Fibroblast of peridontal ligament (primary cell): ENCODE measurements at regions not wholly inside any gene's neighbourhood (a gene's known extent, or its start where the extent isn't known, plus 50 kb on each side); places are given as distances from the start of the nearest gene placed in this dataset.

ENCODE experiments used
- DNase-seq: peaks from one replicate; pipeline ENCODE4 v3.0.0-alpha.2; 2010; ENCODE audit errors: extremely low read depth

DNA sequence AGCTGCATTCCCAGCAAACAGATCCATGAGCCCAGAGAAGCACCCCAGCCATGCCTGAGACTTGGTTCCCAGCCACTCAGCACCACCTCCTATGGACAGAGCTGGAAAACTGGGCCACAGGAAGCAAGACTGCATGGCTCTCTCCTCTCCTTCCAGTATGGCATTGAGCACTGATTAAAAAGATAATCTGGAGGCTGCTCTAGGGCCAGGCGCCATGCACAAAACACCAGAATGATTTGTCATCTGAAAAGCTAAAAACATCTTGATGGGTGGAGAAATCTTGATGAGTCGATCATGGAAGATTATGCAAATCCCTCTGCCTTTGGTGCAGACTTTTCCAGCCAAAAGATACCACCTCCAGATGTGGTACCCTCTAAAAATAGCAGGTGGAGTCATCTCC lies 62.7 kb upstream of the MRPS22 start:
- DNase-seq = peak; percentile 71

DNA sequence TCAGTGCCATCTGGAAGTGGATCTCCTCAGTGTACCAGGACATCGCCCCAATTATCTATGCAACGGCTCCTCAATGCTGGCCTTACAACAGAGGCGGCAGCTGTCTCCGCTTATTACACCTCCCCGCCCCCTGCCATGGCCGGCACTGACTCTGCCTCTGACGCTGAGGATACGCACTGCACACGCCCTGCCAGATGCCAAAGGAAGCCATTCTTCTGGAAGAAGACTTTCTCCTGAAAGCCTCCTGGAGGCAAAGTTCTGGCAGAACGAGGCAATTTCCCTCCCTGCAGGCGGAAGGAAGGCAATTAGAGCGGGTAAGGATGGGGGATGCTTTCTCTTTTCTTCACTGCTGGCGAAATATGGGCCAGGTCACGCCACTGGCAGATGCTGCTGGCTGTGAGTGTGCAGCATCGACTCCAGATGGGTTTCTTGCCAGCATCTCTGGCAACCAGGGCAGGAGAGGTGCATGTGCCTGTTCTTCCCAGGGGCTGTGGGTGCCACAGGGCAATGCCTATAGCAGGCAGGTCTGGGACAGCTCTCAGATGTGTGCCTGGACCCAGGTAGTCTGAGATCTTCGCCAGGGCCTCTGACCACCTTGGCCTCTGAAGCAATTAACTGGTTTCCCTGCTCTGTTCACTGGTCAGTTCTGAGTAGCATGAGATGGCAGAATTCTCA lies 62.2 kb upstream of the MRPS22 start:
- DNase-seq = peak; percentile 23

DNA sequence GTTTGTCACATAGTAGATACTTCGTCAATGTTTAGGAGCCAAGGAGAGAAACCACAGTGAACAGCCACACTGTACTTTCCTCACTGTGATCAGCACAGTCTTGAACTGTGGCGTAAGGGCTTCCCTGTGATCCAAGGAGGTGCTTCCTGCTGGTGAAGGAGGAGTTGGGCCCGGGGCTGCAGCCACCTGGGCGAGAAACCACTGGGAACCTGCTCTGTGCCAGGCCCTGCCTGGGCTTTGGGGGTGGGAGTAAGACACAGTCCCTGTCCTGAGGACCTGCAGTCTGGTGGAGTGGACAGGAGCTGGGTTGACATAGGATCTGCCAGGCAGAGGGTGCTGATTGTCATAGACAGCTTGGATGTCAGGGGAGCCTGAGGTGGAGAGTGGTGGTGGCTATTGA lies 60.5 kb upstream of the MRPS22 start:
- no peak for DNase-seq

DNA sequence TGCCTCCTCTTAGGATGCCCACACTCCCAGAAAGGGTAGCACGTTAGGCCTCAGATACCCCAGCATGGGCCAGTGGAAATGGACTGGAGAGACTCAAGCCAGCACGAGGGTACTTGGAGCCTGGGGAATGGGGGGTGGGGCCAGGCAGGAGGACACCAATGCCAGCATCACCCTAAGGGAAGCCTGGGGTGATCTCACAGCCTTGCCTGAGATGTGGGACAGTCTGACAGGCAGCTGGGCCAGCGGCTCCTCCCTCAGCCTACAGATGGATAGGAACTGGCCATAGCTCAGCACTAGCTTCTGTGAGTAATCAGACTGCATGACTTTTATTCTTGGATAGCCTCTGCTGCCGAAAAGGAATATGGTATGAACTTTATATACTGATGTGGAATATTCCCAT lies 59.6 kb upstream of the MRPS22 start:
- peak; percentile 31 for DNase-seq

DNA sequence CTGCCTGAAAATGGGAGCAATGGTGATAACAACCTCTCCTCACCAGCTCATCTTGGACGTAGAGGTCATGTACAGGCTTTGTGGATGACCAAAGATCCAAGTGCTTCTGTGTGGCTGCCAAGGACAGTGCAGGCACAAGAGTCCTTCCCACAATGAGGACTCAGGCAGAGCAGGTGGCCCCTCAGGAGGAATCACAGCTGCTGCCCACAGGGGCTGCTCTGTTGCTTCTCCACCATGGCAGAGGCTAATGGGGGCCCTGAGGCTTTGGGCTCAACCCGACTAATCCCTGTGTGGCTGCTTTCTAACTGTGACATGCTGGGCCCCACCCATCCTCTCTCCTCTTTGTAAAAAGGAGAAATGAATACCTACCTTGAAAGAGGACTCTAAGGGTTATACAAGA lies 58.1 kb upstream of the MRPS22 start:
- DNase-seq = no peak

DNA sequence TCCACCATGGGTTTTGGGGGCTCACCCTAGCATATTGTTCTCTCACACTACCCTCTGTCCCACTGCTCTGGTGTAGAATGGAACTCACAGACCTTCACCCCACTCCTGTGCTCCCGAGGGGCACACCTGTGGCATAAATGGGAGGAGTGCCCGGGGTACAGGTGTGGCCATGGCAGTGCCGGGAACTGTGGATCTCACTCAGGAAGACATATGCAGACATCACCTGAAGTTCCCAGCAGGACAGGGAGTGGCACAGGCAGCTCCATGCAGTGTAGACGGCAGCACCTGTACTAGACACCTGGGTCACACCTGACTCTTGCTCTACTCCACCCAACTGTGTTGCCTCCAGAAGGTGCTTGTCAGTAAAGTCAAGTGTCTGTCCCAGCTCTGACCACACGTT lies 57.6 kb upstream of the MRPS22 start:
- no peak for DNase-seq

DNA sequence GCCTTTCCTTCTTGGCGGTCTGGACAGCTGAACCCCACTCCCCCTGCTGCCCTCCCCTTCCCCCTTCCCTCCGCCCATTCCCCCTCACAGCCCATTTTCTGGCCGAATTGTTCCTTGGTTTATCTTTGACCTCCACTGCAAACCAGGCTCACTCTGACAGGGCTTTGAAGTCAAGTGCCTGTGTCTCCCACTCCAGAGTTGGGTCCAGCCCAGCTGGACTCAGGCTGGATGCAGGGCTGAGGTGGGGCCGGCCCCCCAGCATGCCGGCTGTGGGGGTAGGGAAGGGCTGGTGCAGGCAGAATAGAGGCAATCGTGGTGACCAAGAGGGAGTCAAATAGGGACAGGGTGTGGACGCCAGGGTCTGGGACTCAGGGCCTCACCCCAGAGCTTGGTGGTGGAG lies 57.0 kb upstream of the MRPS22 start:
- DNase-seq = no peak

DNA sequence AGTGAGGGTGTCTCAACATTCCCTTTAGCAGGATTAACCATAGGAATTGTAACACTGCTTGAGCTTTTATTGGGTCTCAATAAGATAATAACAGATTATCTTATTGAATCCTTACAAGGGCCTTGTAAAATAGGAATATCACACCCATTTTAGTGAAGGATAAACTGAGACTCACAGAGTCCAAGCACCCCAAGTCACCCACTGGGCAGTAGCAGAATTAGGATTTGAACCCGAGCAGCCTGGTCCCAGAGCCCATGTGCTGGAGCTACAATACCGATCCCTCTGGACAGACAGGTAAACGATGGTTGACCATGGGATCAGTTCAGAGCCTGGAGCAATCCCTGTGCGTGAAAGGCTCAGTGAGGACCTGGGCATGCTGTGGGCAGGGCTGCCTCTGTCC lies 56.3 kb upstream of the MRPS22 start:
- no peak for DNase-seq

DNA sequence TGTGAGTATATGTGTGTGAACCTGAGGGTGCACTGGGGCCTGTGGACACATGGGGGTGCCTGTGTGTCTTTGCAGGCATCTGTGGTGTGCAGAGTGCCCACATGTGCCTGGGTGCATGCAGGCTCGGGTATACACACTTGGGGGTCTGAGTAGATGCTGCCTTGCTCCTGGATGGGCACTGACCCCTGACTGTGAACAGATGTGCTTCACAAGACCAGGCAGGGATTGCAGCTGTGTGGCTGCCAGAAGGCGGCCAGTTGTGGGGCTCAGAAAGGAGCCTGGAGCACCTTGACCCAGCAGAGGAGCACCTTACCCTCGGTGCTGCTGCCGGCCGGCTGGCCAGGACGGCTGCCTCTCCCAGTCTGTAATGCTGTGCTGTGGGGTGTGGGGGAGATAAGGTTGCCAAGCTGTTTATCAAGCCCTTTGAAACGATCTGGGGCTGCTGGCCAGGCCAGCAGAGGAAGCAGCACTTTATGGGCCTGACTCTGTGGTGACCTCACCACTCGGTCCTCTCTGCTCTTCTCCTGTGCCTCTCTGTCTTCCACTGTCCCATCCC lies 55.5 kb upstream of the MRPS22 start:
- DNase-seq = no peak

DNA sequence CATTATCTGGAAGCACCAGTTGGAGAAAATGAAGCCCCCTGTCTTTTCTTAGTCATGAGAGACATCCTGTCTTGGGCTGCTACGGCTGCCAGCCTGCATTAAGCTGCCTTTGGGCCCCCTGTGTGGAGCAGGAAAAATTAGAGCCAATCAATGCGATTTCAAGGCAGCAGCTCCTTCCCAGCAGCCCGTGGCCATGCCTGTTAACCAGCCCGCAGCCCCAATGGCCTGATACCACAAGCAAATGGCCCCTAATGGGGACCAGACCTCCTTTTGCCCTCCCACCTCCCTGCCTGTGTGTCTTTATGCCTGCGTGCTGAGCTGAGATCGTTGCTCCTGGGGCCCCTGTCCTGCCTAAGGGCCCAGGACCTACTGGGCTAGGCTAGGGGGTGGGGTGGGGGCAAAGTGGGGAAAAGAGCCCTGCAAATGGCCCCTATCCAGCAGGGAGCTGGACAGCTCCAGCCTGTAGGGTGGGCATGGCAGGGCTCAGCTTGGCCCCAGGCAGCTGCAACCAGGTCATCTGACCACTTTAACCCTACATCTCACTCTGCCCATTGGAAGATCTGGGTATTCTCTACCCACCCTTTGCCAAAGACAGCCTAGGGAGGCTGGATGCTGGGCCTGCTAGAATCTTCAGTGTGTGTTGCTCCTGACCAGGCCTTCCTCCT lies 53.8 kb upstream of the MRPS22 start:
- DNase-seq = no peak

DNA sequence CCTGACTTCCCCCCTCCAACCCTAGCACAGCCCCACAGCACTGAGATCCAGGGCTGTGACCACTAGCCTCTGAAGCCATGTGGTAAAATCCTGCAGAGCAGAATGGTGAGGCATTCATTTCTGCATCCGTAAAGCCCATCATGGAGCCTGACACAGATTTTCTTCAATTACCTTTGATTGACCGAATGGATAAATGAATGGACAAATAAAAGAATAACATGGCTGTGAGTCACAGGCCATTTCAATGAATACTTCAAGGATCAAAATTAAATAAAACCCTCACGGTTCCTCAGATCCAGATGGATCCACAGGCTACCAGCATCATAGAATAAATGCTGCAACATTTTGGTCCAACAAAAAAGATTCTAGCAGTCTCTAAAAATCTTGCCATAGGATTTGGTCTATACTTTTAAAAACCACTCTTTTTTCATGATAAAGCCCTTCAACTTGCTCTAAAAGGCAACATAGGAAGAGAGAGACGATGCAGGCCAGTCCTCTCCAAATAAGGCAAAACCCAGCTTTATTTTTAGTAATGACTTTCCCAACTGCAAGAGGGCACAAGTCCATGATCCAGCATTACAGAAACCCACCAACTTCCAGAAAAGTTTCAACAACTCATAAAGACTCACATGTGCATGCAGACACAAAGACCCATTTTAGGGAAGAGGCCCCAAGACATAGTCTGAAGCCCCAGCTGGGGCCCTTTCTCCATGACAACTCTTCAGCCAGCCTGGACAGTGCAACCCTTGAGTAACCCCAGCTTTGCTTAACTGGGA lies 52.4 kb upstream of the MRPS22 start:
- DNase-seq = no peak

DNA sequence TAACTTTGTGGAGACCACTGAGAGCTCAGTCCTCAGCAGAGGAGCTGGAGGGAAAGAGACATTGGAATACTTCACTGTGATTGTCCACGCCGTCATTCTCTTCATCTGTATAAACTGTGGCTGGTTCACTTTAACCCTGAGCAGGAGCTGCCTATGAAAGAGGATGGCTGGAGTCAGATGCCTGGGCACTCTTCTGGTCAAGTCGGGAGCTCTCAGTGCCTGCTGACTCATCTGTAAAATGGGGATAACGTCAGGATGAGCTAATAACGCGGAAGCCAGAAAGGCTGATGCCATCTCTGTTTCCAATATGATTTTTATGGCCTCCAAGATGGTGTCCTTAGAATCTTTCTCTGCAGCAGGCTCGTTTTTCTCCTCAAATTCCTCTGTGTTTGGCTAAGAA lies 51.6 kb upstream of the MRPS22 start:
- no peak for DNase-seq

DNA sequence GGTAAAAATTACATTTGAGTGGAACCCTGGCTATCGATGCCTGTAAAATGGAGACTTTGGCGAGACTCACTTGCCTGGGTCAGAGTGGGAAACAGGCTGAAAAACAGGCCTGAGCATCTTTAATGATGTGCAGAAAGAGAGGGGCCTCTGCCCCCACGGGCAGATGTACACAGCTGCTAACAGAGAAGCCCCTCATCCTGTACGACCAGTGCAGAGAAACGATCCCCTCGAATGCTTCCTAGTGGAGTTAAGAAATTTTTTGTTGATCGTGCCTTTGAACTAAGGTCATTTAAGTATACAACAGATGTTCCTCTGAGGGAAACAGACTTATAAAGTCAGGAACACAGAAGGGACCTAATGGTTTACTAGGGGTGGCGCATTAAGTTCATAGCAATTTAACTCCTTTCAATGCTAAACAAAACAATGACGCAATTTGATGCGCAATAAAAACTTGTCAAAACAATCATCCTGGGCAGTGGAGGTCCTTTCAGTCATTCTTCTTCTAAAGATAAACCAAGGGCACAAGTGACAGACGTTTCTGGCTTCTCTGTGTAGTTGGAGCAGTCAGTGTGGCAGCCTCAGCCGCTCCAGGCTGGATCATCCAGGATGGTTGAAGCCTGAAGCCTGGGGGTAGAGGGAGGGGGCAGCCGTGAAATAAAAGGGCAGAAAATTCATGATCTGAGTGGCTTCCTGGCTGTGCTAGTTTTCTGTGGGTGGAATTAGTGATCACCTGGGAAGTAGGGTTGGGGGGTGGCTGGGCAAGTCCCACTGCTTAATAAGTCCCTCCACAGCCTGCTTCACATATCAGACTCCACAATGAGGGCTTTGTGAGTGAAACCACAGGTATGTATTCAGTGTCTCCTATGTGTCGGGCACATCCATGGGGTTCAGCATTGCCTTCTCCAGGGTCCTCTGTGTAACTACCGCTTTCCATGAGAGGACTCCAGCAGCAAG lies 50.8 kb upstream of the MRPS22 start:
- no peak for DNase-seq

DNA sequence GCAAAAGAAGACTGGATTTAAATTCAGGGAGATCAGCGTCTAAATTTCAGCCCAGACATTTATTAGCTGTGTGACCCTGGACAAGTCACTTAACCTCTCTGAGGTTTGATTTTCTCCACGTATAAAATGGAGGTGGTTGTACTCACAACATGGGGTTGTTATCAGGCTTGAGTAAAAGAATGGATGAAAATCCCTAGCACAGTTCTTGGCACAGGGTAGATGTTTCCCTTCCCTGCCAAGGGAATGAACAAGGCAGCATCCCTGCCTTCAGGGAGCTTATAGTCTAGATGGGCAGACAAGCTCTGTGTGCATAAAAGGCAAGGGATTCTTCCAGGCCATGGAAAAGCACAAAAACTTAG lies 50.2 kb upstream of the MRPS22 start:
- no peak for DNase-seq
